Lower lobe of right lung (tissue), 2 donors: ENCODE measurements at regions not wholly inside any gene's neighbourhood (a gene's known extent, or its start where the extent isn't known, plus 50 kb on each side); places are given as distances from the start of the nearest gene placed in this dataset.
A peak's percentile ranks its signal among the peaks of the same experiment; 100 is the strongest.

ENCODE experiments used
- ATAC-seq, 2 donors: fragments of 200-7000 bp; cut with Tn5 transposase; one replicate each; pipeline ENCODE4 v1.9.1; 2020 to 2022; ENCODE audit warnings: mild to moderate bottlenecking in 2 of 2, moderate library complexity in 2 of 2
- DNase-seq: peaks from one replicate; pipeline ENCODE4 v3.0.0-alpha.2; 2020
- H3K27ac ChIP-seq: fragments of 200-600 bp; one replicate; pipeline ENCODE4 v1.8.0; 2022
- H3K27me3 ChIP-seq: fragments of 200-600 bp; one replicate; pipeline ENCODE4 v1.8.0; 2022; ENCODE audit warnings: low read depth
- H3K36me3 ChIP-seq: fragments of 200-600 bp; one replicate; pipeline ENCODE4 v1.8.0; 2022; ENCODE audit warnings: mild to moderate bottlenecking
- H3K4me1 ChIP-seq: fragments of 200-600 bp; one replicate; pipeline ENCODE4 v1.8.0; 2022
- H3K4me3 ChIP-seq: fragments of 200-600 bp; one replicate; pipeline ENCODE4 v1.8.0; 2022; ENCODE audit warnings: mild to moderate bottlenecking
- H3K9me3 ChIP-seq: fragments of 200-600 bp; one replicate; pipeline ENCODE4 v1.8.0; 2022
- intact Hi-C: fragments of 100-400 bp; cut with DNase I; formaldehyde crosslinking; loops from one replicate; pipeline ENCODE4 v1.11.0; 2022
- TF ChIP-seq, protein P1 (sequence below): fragments of 200-600 bp; IDR thresholded peaks from one replicate; pipeline ENCODE4 v1.8.0; 2022; ENCODE audit warnings: antibody characterized with exemption, mild to moderate bottlenecking
- donor health status: DM: no; HTN: yes; CAD: no; lungs with severe emphysema.

DNA sequence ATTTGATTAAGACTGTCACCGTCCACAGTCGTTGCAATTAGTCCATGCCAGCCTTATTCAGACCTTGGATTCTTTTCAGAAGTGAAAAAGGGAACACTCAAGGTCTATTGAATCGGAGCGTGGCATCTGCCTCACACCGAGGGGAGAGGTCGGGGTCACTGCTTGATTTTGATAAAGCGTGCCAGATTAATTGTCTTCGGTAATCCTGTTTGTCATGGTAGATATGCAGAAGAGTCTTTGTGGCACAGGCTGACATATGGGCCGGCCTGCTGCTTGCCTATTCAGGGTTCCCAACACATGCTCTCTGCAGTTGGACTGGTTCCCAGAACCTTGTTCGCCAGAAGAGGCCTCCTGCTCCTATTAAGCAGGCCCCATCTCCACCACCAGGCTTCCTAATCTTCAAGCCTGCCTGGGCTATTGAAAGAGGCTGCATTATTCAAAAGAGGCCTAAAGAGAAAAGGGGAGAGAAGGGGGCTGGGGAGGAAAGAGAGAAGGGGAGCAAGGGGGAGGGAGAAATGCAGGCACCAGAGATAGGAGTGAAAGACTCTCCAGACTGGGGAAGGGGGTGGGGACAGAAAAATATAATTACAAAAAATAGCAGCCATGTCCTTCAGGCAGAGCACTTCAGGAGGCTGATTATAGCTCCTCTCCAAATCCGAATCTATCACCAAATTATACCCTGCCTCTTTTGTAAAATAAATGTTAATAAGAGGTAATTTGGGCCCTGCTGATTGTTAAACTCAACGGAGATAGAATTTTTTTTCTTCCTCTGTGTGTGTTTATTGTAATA lies 611.3 kb downstream of the HDGFL1 start:
- Histone ChIP-seq H3K9me3 (no peaks in the 10 kb centered on the region), H3K4me1 (peaks cover 5% of the 10 kb centered on the region), H3K36me3 (no peaks in the 10 kb centered on the region), H3K27me3 (no peaks in the 10 kb centered on the region), H3K4me3 (no peak overlapping the region), H3K27ac (no peak overlapping the region)
- TF ChIP-seq, protein P1, sequence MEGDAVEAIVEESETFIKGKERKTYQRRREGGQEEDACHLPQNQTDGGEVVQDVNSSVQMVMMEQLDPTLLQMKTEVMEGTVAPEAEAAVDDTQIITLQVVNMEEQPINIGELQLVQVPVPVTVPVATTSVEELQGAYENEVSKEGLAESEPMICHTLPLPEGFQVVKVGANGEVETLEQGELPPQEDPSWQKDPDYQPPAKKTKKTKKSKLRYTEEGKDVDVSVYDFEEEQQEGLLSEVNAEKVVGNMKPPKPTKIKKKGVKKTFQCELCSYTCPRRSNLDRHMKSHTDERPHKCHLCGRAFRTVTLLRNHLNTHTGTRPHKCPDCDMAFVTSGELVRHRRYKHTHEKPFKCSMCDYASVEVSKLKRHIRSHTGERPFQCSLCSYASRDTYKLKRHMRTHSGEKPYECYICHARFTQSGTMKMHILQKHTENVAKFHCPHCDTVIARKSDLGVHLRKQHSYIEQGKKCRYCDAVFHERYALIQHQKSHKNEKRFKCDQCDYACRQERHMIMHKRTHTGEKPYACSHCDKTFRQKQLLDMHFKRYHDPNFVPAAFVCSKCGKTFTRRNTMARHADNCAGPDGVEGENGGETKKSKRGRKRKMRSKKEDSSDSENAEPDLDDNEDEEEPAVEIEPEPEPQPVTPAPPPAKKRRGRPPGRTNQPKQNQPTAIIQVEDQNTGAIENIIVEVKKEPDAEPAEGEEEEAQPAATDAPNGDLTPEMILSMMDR: no peak
- ATAC-seq: peak; percentile 76 to 82
- intact Hi-C loops: no loop called here
- peak; percentile 50 for DNase-seq

DNA sequence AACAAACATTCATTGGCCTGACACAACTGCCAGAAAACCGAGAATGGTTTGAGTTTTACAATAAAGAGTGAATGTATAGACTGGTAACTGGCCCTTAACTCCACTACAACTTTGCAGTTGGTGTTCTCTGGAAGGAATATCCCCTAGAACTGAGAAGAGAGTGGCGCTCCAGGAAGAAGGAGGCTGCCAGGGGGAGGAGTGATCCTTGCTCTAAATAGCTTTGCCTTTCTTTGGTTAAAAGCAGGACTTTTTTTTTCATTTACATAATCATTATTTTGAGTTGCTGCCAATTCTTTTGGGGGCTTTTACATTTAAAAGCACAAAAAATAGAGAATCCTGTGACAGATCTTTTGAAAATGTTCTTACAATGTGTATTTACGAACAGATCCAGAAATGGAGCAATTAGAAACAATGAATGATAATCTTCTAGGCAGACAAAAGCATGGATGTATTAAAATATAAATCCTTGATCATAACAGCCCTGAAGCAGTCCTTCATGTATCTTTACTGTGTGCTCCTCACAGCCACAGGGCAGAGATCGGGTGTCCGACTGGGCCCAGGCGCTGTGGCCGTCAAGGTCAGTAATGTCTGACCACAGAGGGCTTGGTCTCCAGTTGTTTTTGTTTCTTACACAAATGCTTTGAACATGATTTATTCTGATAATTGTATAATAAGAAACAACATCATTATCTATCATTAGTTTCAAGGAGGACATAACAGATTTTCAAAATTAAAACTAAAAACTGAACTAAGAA lies 612.2 kb downstream of the HDGFL1 start:
- Histone ChIP-seq H3K4me3 (no peak overlapping the region), H3K9me3 (no peaks in the 10 kb centered on the region), H3K27me3 (no peaks in the 10 kb centered on the region), H3K36me3 (no peaks in the 10 kb centered on the region), H3K4me1 (peaks cover 5% of the 10 kb centered on the region), H3K27ac (no peak overlapping the region)
- intact Hi-C loops: no loop called here
- TF ChIP-seq, protein P1: no peak
- DNase-seq: no peak
- ATAC-seq: no peak

DNA sequence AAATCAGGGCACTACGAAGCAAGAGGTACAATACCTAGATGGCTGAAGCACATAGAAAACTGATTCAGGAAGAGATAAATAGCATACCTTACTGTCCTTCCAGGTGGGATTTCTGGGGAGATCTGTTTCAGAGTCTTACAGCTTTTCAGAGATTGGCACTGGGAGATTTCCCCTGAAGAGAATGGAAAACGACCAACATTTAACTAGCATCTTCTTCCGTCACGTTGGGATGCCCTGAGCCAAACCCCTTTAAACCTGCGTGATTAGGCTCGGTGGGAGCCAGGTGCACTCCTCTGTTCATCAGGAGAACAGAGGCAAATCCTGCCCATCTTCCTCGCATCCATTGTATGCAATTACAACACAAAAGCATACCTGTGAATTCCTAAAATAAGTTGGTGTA lies 614.5 kb downstream of the HDGFL1 start:
- Histone ChIP-seq H3K4me1 (peaks cover 5% of the 10 kb centered on the region), H3K9me3 (no peaks in the 10 kb centered on the region), H3K36me3 (no peaks in the 10 kb centered on the region), H3K27me3 (no peaks in the 10 kb centered on the region), H3K4me3 (no peak overlapping the region), H3K27ac (no peak overlapping the region)
- no peak for ATAC-seq
- intact Hi-C loops: no loop called here
- TF ChIP-seq, protein P1: no peak
- DNase-seq: no peak

DNA sequence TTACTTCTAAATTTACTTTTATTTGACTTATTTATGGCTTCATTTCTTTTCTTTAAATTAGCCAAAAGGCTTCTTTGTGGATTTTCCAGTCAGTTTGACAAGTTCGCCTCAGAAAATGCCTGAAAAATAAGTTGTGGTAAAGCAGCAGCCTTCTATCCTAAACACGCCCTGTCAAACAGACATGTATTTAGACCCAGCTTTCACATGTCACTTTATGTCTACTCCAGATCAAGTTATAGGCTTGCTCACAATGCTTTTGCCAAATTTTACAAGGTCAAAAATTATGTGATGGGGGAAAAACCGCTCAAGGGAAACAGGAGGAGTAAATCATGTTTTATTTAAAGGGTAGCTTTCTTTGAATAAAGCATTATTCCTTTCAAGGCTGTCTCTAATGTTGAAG lies 615.0 kb downstream of the HDGFL1 start:
- no peak for DNase-seq
- Histone ChIP-seq H3K36me3 (no peaks in the 10 kb centered on the region), H3K4me3 (no peak overlapping the region), H3K9me3 (no peaks in the 10 kb centered on the region), H3K27ac (no peak overlapping the region), H3K4me1 (peaks cover 5% of the 10 kb centered on the region), H3K27me3 (no peaks in the 10 kb centered on the region)
- TF ChIP-seq, protein P1: no peak
- intact Hi-C loops: no loop called here
- ATAC-seq: no peak

DNA sequence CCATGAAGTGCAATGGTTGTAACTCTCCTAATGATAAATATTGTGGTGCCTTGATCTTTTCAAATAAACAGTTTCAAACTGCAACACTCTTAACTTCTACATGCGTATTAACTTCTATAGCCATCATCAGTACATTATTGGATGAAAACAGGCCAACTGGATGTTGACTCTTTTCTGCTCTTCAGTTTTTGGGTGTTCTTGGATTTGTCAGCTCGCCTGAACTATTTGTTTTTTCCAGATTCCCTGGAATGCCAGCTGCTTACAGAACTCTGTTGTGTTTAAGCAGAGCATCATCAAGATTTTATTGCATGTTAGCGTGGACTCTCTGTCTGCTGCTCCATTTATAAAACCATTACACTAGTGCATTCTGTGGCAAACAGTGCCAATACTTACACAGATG lies 626.1 kb downstream of the HDGFL1 start:
- intact Hi-C loops: no loop called here
- Histone ChIP-seq H3K27ac (no peak overlapping the region), H3K9me3 (no peaks in the 10 kb centered on the region), H3K36me3 (no peaks in the 10 kb centered on the region), H3K4me3 (no peak overlapping the region), H3K27me3 (no peaks in the 10 kb centered on the region), H3K4me1 (no peaks in the 10 kb centered on the region)
- DNase-seq (no peak), ATAC-seq (no peak)
- TF ChIP-seq, protein P1: no peak
